HG02884 (cell line): ENCODE measurements at regions not wholly inside any gene's neighbourhood (a gene's known extent, or its start where the extent isn't known, plus 50 kb on each side); places are given as distances from the start of the nearest gene placed in this dataset.
A peak's percentile ranks its signal among the peaks of the same experiment; 100 is the strongest.
"Not testable (repeated sequence)": the region's sequence is repeated elsewhere in the genome, so short reads cannot be mapped to it uniquely, and the experiment has no call there.

Experiments used
- ATAC-seq: cut with Tn5 transposase; IDR thresholded peaks from one replicate; pipeline ENCODE4 v1.9.1; 2021; ENCODE audit warnings: mild to moderate bottlenecking, moderate library complexity; ENCODE audit not compliant: unreplicated experiment

- no peak for ATAC-seq
Measured at GRCh38 chr6:163706500-163707087, 292.1 kb downstream of the QKI start.

DNA sequence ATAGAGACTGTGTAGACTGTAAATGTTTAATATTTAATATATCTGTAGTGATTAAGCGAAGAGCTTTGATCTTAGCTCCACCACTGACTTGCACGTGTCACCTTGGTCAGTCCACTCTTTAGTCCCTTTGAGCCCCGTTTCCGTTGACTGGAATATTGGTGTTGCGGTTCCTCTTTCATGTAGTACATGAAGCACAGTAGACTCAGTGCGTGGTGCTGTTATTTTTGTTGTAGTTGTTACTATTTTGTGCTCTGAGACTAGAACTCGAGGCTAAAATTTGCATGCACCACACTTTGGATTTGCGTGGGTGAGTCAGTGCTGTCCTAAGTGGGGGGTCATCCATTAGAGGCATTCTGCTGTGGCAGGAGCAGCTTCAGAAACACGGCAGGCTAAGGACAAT is 291.4 kb downstream of the QKI start:
- peak; percentile 57 for ATAC-seq

DNA sequence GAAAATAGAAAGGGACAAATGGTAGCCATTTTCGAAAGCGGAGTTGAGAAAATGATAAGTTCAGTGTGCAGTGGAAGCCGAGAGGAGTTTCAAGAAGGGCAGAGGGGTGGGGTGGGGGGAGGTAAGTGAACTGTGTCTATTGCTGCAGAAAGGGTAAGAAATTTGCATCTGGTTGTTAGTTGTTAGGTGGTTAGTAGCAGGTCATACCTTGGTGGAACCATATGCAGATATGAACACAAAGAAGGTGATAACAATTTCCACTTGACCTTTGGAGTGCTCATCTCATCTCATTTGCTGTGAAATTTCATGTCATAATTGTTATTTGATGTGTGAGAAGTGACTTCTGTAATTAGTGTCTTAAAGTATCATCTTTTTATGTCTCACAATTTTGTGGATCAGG is 288.2 kb downstream of the QKI start:
- ATAC-seq: no peak

DNA sequence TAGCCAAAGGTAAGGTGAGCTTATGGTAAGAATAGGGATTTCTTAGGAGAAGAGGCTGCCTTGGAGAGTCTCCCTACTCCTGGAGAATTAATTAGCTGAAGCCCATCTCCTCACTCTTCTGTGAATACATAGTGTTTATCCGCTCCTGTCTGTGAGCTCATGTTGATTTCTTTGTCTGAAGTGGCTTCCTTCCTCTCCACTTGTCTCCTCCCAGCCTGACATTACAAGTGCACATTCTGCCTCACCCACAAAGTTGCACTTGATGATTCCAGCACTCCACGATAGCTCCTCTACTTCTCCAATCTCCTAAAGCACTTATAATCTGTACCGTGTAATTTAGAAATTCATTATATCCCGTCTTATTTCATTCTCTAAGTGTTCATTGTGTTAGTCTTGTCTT is 287.2 kb downstream of the QKI start:
- no peak for ATAC-seq

GRCh38 chr6:163698086-163698485 is 283.6 kb downstream of the QKI start:
- no peak for ATAC-seq

- not testable (repeated sequence) for ATAC-seq
Measured at GRCh38 chr6:163696311-163696710, 281.8 kb downstream of the QKI start.

DNA sequence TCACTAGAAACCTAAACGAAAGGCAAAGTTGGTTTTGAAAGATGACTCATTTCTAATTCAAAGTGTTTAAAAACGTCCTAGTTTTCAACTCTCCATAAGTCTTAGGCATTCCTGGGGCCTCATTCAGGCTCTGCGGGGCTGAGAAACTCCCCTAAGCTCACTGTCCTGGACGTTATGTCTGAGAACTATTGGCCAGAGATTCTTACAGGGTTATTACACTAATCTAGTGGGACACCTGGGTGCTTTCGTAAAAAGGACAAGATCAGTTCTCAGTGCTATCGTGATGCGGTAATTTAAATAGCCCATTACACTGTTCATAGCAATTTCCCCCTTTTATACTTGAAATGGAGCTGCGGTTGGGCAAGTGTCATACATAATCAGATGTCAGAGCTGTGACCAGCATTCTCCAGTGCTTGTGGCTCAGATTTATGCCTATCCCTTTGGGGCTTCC is 280.9 kb downstream of the QKI start:
- ATAC-seq: no peak

- ATAC-seq: no peak
Measured at GRCh38 chr6:163694988-163695398, 280.5 kb downstream of the QKI start.

DNA sequence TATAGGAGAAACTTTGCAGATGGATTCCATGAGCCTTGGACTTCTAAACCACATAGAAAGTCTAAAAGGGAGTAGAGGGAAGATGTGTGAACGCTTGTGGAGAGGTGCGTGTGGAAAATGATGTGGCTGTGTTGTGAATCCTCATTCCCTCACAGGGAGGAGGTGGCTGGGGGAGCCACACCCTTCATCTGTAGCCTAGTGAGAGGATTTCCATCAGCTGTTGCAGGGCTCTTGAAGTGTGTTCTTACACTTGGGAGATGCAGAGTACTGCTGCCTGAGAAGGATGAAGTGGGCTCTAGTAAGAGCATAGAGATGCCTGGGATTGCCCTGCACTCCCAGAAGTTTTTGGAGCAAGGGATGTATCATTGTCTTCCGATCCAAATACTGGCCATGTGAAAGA is 279.6 kb downstream of the QKI start:
- ATAC-seq: no peak

DNA sequence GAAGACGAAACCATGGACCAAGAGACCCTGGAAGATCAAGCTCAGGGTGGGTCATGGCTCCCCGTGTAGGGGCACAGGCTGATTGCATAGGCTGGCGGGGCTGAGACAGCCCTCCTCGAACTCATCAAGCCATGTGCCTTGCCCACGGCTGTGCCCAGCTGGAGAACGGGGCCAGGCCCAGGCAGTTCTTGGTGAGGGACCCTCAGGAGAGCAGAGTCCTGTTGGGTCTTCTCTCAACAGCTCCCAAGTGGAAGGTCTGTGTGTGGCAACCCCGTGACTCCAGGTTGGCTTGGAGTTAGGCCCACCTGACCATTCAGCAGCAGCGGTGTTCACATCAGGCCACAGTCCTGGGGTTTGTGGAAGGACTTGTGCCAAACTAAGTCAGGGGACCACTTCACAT is 276.5 kb downstream of the QKI start:
- ATAC-seq: no peak

DNA sequence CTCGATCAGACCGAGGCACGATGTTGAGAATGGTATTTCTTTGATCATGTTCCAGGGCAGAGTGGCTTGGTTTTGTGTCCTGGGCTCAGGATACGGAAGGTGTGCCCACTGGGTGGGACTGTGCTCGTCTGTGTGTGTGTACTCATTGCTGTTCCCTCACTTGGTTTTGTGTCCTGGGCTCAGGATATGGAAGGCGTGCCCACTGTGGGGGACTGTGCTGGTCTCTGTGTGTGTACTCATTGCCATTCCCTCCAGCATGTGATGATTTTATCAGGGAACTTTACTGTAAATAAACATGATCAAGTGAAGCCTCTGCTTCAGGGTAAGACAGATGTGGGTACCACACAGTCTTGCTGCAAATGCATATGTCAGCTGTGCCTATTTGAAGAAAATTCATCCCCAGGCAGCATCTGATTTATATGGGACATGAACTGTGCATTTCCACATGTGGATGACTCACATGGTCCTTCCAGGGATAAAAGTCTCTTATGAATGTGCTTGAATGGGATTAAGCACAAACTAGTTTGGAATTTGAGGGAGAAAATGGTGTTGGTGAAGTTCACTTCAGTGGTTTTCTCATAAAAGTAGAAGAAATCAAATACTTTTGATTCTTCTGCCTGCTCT is 274.3 kb downstream of the QKI start:
- ATAC-seq: no peak

GRCh38 chr6:163687075-163687474 is 272.6 kb downstream of the QKI start:
- ATAC-seq: no peak

DNA sequence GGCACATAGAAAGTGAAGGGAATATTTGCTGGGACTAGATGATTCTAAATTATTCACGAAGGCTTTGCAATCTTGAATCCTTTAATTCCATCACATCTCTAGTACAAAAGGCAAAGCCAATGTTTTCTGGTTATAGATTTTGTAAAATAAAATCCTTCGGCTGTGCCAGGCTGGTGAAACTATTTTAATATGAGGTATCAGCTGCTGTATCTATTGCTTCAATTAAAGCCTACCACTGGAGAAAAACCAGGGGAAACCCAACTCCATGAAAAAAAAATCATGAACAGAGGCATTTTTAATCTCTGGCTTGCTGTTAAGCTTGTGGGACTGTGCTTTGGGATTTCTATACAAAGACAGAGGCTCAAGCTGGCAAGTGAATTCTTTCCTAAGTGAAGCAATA is 271.8 kb downstream of the QKI start:
- ATAC-seq: no peak

GRCh38 chr6:163683105-163683622 is 268.6 kb downstream of the QKI start:
- no peak for ATAC-seq

- ATAC-seq: no peak
Measured at GRCh38 chr6:163679753-163680152, 265.2 kb downstream of the QKI start.

- ATAC-seq: no peak
Measured at GRCh38 chr6:163679012-163679660, 264.6 kb downstream of the QKI start.

DNA sequence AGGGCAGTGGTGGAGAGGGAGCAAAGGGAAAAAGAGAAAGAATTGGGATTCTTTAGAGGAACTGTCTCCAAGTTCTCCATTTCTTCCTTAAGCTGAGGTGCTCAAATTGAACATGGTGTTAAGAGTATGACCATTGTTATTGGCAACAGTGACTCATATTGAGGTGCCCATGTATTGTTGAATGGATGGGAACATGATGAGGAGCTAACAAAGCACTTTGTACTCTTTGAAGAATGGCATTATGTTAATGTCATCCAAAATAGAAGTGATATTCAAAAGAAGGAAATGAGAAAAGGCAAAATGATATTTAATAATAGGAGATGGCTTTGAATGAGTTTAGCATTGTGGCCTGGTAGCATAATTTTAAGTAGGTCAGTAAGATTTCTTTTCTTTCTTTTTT is 261.1 kb downstream of the QKI start:
- no peak for ATAC-seq

DNA sequence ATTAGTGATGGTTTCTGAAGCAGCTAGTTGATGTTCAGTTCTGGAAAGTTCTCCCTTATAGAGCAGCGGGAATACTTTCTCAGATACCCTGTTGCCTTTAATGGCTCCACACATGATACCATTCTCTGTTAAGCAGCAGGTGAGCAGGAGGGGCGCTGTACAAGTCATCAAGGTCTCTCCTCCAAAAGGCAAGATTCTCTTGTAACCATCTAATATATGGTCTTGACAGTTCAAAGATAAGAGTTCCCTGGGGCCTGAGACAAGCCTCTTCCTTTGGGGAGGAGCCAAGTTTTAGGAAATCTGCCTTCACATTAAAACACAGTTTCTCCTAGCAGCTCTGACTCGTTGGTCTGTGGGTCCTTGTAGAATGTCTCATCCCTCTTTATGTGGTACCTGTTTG is 258.2 kb downstream of the QKI start:
- ATAC-seq: no peak

- no peak for ATAC-seq
Measured at GRCh38 chr6:163671791-163672190, 257.3 kb downstream of the QKI start.

- ATAC-seq: no peak
Measured at GRCh38 chr6:163671355-163671754, 256.8 kb downstream of the QKI start.

DNA sequence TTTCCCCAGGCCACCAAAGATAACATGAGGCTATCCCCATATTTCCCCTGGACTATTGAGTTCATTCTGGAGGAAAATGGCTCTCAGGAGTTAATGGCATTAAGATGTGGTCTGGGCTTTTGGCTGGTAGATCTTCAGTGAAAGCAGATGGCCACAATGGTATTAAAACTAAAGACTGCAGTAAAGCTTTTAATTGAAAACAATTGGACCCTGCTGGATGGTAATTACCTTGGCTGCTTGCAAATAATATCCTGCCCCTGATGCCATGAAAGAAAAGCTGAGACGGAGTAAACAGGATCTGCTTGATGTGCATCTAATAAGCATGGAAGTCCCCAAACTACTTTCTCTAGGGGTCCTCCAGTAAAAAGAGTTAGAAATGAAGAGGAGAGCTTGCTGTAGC is 255.8 kb downstream of the QKI start:
- no peak for ATAC-seq

- ATAC-seq: no peak
Measured at GRCh38 chr6:163668061-163668426, 253.5 kb downstream of the QKI start.
